Keratinocyte (primary cell): ENCODE measurements at regions not wholly inside any gene's neighbourhood (a gene's known extent, or its start where the extent isn't known, plus 50 kb on each side); places are given as distances from the start of the nearest gene placed in this dataset.

Experiments
- DNase-seq: peaks from one replicate; pipeline ENCODE4 v3.0.0-alpha.2; 2011; ENCODE audit warnings: low read depth, missing footprints, low spot score
- FAIRE-seq: peaks from 2 replicates; lab custom pipeline; 2011; peaks lifted over from hg19 to GRCh38; lab: Jason Lieb, UNC
- H2AFZ ChIP-seq: 2 replicates; pipeline ENCODE4 v1.6.0; 2012; ENCODE audit warnings: low read length, control low read depth, inconsistent platforms; ENCODE audit not compliant: control insufficient read depth
- H3K27ac ChIP-seq: 2 replicates; pipeline ENCODE4 v1.5.1; 2011; ENCODE audit warnings: low read length; ENCODE audit not compliant: control insufficient read depth, insufficient read depth
- H3K27me3 ChIP-seq: 3 replicates; pipeline ENCODE4 v1.6.0; 2011; ENCODE audit warnings: low read length; ENCODE audit not compliant: control insufficient read depth, insufficient read depth; ENCODE audit errors: extremely low read depth
- H3K36me3 ChIP-seq, 2 experiments: 2 replicates in 1 of 2; 3 replicates in 1 of 2; pipeline ENCODE4 v1.5.1; 2011; ENCODE audit warnings: low read length in 2 of 2, mild to moderate bottlenecking in 1 of 2; ENCODE audit not compliant: control insufficient read depth in 2 of 2, insufficient read depth in 2 of 2; ENCODE audit errors: extremely low read depth in 1 of 2
- H3K4me1 ChIP-seq: 3 replicates; pipeline ENCODE4 v1.5.1; 2011; ENCODE audit warnings: low read length; ENCODE audit not compliant: control insufficient read depth, insufficient read depth; ENCODE audit errors: extremely low read depth
- H3K4me2 ChIP-seq: 3 replicates; pipeline ENCODE4 v1.6.0; 2011; ENCODE audit warnings: low read depth, low read length; ENCODE audit not compliant: control insufficient read depth, insufficient read depth; ENCODE audit errors: extremely low read depth
- H3K4me3 ChIP-seq, 3 experiments: fragments of 200-600 bp in 1 of 3; sonication (generic) in 1 of 3; 2 replicates in 2 of 3; 3 replicates in 1 of 3; pipeline ENCODE4 v1.5.1; 2011 to 2016; ENCODE audit warnings: low read length in 3 of 3, mild to moderate bottlenecking in 3 of 3, control low read depth in 2 of 3, inconsistent platforms in 1 of 3, low read depth in 1 of 3, mixed read lengths in 1 of 3, mixed run types in 1 of 3, moderate library complexity in 1 of 3; ENCODE audit not compliant: control insufficient read depth in 2 of 3, insufficient read depth in 2 of 3; ENCODE audit errors: extremely low read depth in 1 of 3
- H3K79me2 ChIP-seq: 2 replicates; pipeline ENCODE4 v1.6.0; 2012; ENCODE audit warnings: low read length; ENCODE audit not compliant: control insufficient read depth, insufficient read depth
- H3K9ac ChIP-seq: 3 replicates; pipeline ENCODE4 v1.6.0; 2011; ENCODE audit warnings: low read length; ENCODE audit not compliant: control insufficient read depth, insufficient read depth; ENCODE audit errors: extremely low read depth
- H3K9me1 ChIP-seq: 3 replicates; pipeline ENCODE4 v1.6.0; 2011; ENCODE audit warnings: low read length; ENCODE audit not compliant: control insufficient read depth, insufficient read depth; ENCODE audit errors: extremely low read depth
- H3K9me3 ChIP-seq: 2 replicates; pipeline ENCODE4 v1.5.1; 2012; ENCODE audit warnings: low read depth, low read length; ENCODE audit not compliant: control insufficient read depth
- H4K20me1 ChIP-seq: 3 replicates; pipeline ENCODE4 v1.6.0; 2011; ENCODE audit warnings: low read length; ENCODE audit not compliant: control insufficient read depth, insufficient read depth; ENCODE audit errors: extremely low read depth
- EZH2 ChIP-seq: IDR thresholded peaks from one replicate; pipeline ENCODE4 v1.6.1; 2012; ENCODE audit warnings: inconsistent platforms, mild to moderate bottlenecking, low read length, moderate library complexity
- dilution Hi-C: fragments of 300-500 bp; cut with MboI; formaldehyde crosslinking; loops from one replicate; pipeline ENCODE4 v1.7.0; 2020; ENCODE audit warnings: low sequenced_read_pairs; ENCODE audit not compliant: extremely low pct_ligation_motif_present
- TF ChIP-seq, protein P1 (sequence below), 3 experiments: IDR thresholded peaks in 1 of 3; conservative IDR thresholded peaks in 1 of 3; optimal IDR thresholded peaks in 1 of 3; 2 replicates in 2 of 3; 3 replicates in 1 of 3; pipeline versions ENCODE3 to v1.5.1; 2011; ENCODE audit warnings: low read length in 3 of 3, mild to moderate bottlenecking in 3 of 3, moderate library complexity in 2 of 3, control low read depth in 1 of 3, inconsistent platforms in 1 of 3; ENCODE audit not compliant: insufficient read depth in 2 of 3; ENCODE audit errors: extremely low read depth in 1 of 3

DNA sequence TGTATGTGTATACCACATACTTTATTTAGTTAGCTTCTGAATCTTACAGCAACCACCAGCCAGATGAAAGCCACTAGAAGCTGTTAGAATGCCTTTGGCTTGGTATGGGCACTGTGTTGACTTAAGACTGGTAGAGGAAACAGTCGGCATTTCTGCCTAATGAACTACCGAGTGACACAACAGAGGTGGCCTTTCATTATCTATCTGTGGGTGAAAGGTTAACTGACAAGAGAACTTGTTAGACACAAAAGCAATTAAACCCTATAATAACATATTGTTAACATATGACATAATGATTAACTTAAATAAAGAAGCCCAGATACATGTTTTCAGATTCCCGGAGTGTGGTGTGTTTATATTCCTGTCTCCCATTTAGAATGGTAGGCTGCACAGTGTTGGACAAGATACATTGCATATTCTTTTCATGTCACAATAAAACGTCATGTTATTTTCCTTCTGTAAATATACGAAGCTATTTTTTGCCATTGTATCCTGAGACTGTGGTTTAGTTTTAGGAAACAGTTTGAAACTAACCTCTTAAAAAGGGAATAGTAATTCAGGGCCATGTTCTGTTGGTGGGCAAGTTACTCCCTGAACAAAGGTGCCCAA, 181.5 kb downstream of the SLIT2 start:
- Histone ChIP-seq H3K4me3 (no peak overlapping the region), H3K27me3 (no peaks in the 10 kb centered on the region), H3K9me1 (no peaks in the 10 kb centered on the region), H3K9me3 (no peaks in the 10 kb centered on the region), H3K27ac (no peak overlapping the region), H3K4me2 (no peak overlapping the region), H3K4me1 (peaks cover 9% of the 10 kb centered on the region), H3K9ac (no peak overlapping the region), H3K36me3 (no peaks in the 10 kb centered on the region), H3K79me2 (no peaks in the 10 kb centered on the region), H4K20me1 (no peaks in the 10 kb centered on the region), H2AFZ (no peak overlapping the region)
- DNase-seq (no peak), FAIRE-seq (no peak)
- dilution Hi-C loops = no loop called here
- TF ChIP-seq EZH2 = no peak
- TF ChIP-seq, protein P1, sequence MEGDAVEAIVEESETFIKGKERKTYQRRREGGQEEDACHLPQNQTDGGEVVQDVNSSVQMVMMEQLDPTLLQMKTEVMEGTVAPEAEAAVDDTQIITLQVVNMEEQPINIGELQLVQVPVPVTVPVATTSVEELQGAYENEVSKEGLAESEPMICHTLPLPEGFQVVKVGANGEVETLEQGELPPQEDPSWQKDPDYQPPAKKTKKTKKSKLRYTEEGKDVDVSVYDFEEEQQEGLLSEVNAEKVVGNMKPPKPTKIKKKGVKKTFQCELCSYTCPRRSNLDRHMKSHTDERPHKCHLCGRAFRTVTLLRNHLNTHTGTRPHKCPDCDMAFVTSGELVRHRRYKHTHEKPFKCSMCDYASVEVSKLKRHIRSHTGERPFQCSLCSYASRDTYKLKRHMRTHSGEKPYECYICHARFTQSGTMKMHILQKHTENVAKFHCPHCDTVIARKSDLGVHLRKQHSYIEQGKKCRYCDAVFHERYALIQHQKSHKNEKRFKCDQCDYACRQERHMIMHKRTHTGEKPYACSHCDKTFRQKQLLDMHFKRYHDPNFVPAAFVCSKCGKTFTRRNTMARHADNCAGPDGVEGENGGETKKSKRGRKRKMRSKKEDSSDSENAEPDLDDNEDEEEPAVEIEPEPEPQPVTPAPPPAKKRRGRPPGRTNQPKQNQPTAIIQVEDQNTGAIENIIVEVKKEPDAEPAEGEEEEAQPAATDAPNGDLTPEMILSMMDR (optimal IDR thresholded peaks at IDR 0.05 in 1 of 3, IDR thresholded peaks at IDR 0.05 in 1 of 3, conservative IDR thresholded peaks at IDR 0.05 in 1 of 3; ENCODE audit: extremely low read depth in 1 of 3, insufficient read depth in 2 of 3, low read length in 3 of 3) = no peak

DNA sequence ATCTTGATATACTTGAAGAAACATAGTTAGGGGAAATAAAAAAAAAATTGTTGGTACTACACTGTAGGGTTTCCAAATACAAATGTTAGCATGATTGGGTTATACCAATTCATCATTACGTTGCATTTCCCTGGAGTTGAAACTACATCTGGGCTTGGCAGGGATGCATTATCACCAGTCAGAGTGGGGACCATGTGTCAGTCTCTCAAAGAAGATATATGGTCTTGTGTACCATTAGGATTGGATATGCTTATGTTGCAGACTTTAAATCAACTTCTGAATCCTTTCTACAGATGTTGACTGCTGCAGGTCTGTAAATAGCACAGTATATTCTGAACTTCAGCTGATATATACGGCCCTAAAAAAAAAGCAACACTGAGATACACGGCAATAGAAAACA, 188.5 kb downstream of the SLIT2 start:
- no peaks in the 10 kb centered on the region for H3K79me2 ChIP-seq
- H3K27me3 ChIP-seq = no peaks in the 10 kb centered on the region
- H3K9ac ChIP-seq = no peak overlapping the region
- H3K4me3 ChIP-seq = no peak overlapping the region
- H3K9me1 ChIP-seq = no peaks in the 10 kb centered on the region
- H3K4me1 ChIP-seq = no peaks in the 10 kb centered on the region
- FAIRE-seq (no peak), DNase-seq (no peak)
- H4K20me1 ChIP-seq = no peaks in the 10 kb centered on the region
- no peaks in the 10 kb centered on the region for H3K9me3 ChIP-seq
- dilution Hi-C loops = no loop called here
- H3K36me3 ChIP-seq = no peaks in the 10 kb centered on the region
- H3K27ac ChIP-seq = no peak overlapping the region
- no peak overlapping the region for H3K4me2 ChIP-seq
- H2AFZ ChIP-seq = no peak overlapping the region
- TF ChIP-seq, protein P1 (optimal IDR thresholded peaks at IDR 0.05 in 1 of 3, IDR thresholded peaks at IDR 0.05 in 1 of 3, conservative IDR thresholded peaks at IDR 0.05 in 1 of 3; ENCODE audit: extremely low read depth in 1 of 3, insufficient read depth in 2 of 3, low read length in 3 of 3) = no peak
- no peak for TF ChIP-seq EZH2
